Endothelial cell of umbilical vein (primary cell): ENCODE measurements at regions not wholly inside any gene's neighbourhood (a gene's known extent, or its start where the extent isn't known, plus 50 kb on each side); places are given as distances from the start of the nearest gene placed in this dataset.

Source experiments
- BruUV-seq: library from RNA; stranded (reverse); fragments of 400-500 nt; replicated peaks from 2 replicates; lab custom pipeline; 2021; lab: Mats Ljungman, UMichigan
- CTCF ChIA-PET: fragments of 300-600, 350-600 bp; sonication (Branson Sonifier 250); formaldehyde crosslinking; loops from one replicate; lab custom pipeline; 2021; ENCODE audit warnings: antibody characterized with exemption, inconsistent platforms; lab: Charles Lee
- POLR2A ChIA-PET: fragments of 300-600, 350-600 bp; sonication (Branson Sonifier 250); formaldehyde crosslinking; loops from one replicate; lab custom pipeline; 2021; ENCODE audit warnings: antibody characterized with exemption, inconsistent platforms; lab: Charles Lee
- DNase-seq: peaks from one replicate; pipeline ENCODE4 v3.0.0-alpha.2; 2011; ENCODE audit warnings: low read depth, low spot score
- FAIRE-seq: peaks from 2 replicates; lab custom pipeline; 2011; peaks lifted over from hg19 to GRCh38; lab: Jason Lieb, UNC
- H2AFZ ChIP-seq: 2 replicates; pipeline ENCODE4 v1.6.0; 2012; ENCODE audit warnings: low read depth, low read length, control low read depth, inconsistent platforms
- H3K27ac ChIP-seq: 2 replicates; pipeline ENCODE4 v1.5.1; 2011; ENCODE audit warnings: low read depth, mild to moderate bottlenecking, control low read depth, low read length, moderate library complexity; ENCODE audit not compliant: insufficient read depth
- H3K27me3 ChIP-seq, 2 experiments: 2 replicates each; pipeline versions ENCODE4 v1.6.0 to v1.6.1; 2011; ENCODE audit warnings: low read length in 2 of 2, mixed read lengths in 1 of 2; ENCODE audit not compliant: control insufficient read depth in 2 of 2, insufficient read depth in 2 of 2
- H3K36me3 ChIP-seq, 2 experiments: 2 replicates in 1 of 2; 3 replicates in 1 of 2; pipeline ENCODE4 v1.5.1; 2011; ENCODE audit warnings: low read length in 2 of 2, mild to moderate bottlenecking in 1 of 2, moderate library complexity in 1 of 2; ENCODE audit not compliant: control insufficient read depth in 2 of 2, insufficient read depth in 2 of 2; ENCODE audit errors: extremely low read depth in 1 of 2
- H3K4me1 ChIP-seq: 3 replicates; pipeline ENCODE4 v1.5.1; 2011; ENCODE audit warnings: mild to moderate bottlenecking, low read length; ENCODE audit not compliant: control insufficient read depth, insufficient read depth; ENCODE audit errors: extremely low read depth
- H3K4me2 ChIP-seq: 2 replicates; pipeline ENCODE4 v1.6.1; 2011; ENCODE audit warnings: low read length, control low read depth, mixed read lengths; ENCODE audit not compliant: insufficient read depth
- H3K4me3 ChIP-seq, 3 experiments: fragments of 200-600 bp in 1 of 3; sonication (generic), shearing (Covaris generic) in 1 of 3; replicated peaks in 1 of 3; 2 replicates each; pipeline ENCODE4 v1.5.1; 2011 to 2016; ENCODE audit warnings: control low read depth in 3 of 3, low read length in 3 of 3, mild to moderate bottlenecking in 2 of 3, inconsistent platforms in 1 of 3, low read depth in 1 of 3, moderate library complexity in 1 of 3; ENCODE audit not compliant: insufficient read depth in 1 of 3
- H3K79me2 ChIP-seq: 2 replicates; pipeline ENCODE4 v1.6.0; 2012; ENCODE audit warnings: low read length, inconsistent platforms; ENCODE audit not compliant: control insufficient read depth, insufficient read depth
- H3K9ac ChIP-seq: replicated peaks from 2 replicates; pipeline ENCODE3; 2011; ENCODE audit warnings: low read length, control low read depth; ENCODE audit not compliant: insufficient read depth; ENCODE audit errors: extremely low read depth
- H3K9me1 ChIP-seq: replicated peaks from 3 replicates; pipeline ENCODE4 v1.6.0; 2011; ENCODE audit warnings: mild to moderate bottlenecking, low read length; ENCODE audit not compliant: control insufficient read depth, insufficient read depth; ENCODE audit errors: extremely low read depth
- H3K9me3 ChIP-seq: replicated peaks from 2 replicates; pipeline ENCODE4 v1.5.1; 2012; ENCODE audit warnings: low read length, inconsistent platforms; ENCODE audit not compliant: control insufficient read depth, insufficient read depth
- H4K20me1 ChIP-seq: replicated peaks from 2 replicates; pipeline ENCODE3; 2011; ENCODE audit warnings: mild to moderate bottlenecking, low read length; ENCODE audit not compliant: control insufficient read depth, insufficient read depth; ENCODE audit errors: extremely low read depth
- EZH2 ChIP-seq: IDR thresholded peaks from 2 replicates; pipeline ENCODE4 v1.6.1; 2012; ENCODE audit warnings: borderline replicate concordance, low read depth, mild to moderate bottlenecking, moderate library complexity, low read length, inconsistent platforms; ENCODE audit not compliant: severe bottlenecking
- FOS ChIP-seq: IDR thresholded peaks from 2 replicates; pipeline ENCODE4 v1.6.1; 2011; ENCODE audit warnings: mild to moderate bottlenecking, low read length, moderate library complexity, borderline replicate concordance; ENCODE audit not compliant: insufficient read depth
- GATA2 ChIP-seq: IDR thresholded peaks from 2 replicates; pipeline ENCODE4 v1.7.0; 2011; ENCODE audit warnings: low read depth, mild to moderate bottlenecking, moderate library complexity, mixed read lengths, low read length; ENCODE audit not compliant: insufficient read length, insufficient read depth
- MYC ChIP-seq: IDR thresholded peaks from one replicate; pipeline ENCODE4 v1.6.1; 2011; ENCODE audit warnings: mild to moderate bottlenecking, low read depth, low read length
- POLR2AphosphoS5 ChIP-seq: IDR thresholded peaks from 2 replicates; pipeline ENCODE4 v1.6.1; 2012; ENCODE audit warnings: low read depth, mild to moderate bottlenecking, control low read depth, low read length, moderate library complexity; ENCODE audit not compliant: insufficient read depth
- dilution Hi-C: fragments of 300-500 bp; cut with MboI; formaldehyde crosslinking; loops from one replicate; pipeline ENCODE4 v1.15.0; 2019; ENCODE audit warnings: low sequenced_read_pairs; ENCODE audit not compliant: extremely low pct_ligation_motif_present
- intact Hi-C: fragments of 100-400 bp; cut with micrococcal nuclease; formaldehyde crosslinking; loops from one replicate; pipeline ENCODE4 v1.10.0; 2022
- TF ChIP-seq, protein P1 (sequence below), 2 donors: IDR thresholded peaks; 1 replicate in 1 of 2; 2 replicates in 1 of 2; pipeline ENCODE4 v1.5.1; 2011; ENCODE audit warnings: low read length in 2 of 2, mild to moderate bottlenecking in 2 of 2, moderate library complexity in 2 of 2, control low read depth in 1 of 2, inconsistent platforms in 1 of 2, low read depth in 1 of 2; ENCODE audit not compliant: insufficient read depth in 1 of 2; ENCODE audit errors: extremely low read depth in 1 of 2

DNA sequence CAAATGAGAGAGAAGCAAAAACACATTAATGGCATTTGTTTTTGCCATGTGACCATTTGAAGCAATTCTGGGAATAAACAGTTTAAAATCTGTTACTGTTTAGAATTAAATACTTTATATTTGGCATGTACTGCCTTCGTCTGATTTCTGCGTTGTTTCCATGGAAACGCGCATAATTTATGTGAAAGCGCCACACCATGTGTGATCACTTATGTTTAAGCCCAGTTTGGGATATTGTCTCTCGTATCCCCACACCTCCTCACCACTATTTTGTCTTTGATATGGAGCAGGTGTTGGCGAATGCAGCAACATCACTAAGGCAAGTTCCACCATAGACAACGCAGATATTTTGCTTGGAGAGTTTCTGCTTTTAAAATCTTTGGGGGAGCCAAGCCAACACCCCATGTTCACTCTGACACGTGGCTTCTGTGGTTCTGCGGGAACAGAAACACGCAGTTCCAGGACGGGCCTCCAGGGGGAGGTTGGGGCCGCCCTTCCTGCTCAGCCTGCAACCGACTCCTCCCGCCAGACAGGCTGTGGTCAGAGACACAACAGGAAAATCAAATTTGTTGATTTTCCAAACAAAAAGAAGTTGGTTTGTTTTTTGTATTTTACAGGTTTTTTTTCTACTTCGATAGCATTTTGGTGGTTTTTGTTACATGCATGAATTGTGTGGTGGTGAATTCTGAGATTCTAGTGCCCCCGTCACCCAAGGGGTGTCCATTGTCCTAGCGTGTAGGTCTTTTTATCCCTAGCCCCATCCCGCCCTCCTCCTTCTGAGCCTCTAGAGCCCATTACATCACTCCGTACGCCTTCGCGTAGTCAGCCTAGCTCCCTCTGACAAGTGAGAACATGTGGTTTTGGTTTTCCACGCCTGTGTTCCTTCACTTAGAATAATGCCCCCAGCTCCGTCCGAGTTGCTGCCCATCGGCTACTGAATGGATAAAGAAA lies 101.9 kb upstream of the SFSWAP start:
- H4K20me1 ChIP-seq: no peaks in the 10 kb centered on the region
- H2AFZ ChIP-seq: no peak overlapping the region
- no peaks in the 10 kb centered on the region for H3K27me3 ChIP-seq
- TF ChIP-seq, protein P1, sequence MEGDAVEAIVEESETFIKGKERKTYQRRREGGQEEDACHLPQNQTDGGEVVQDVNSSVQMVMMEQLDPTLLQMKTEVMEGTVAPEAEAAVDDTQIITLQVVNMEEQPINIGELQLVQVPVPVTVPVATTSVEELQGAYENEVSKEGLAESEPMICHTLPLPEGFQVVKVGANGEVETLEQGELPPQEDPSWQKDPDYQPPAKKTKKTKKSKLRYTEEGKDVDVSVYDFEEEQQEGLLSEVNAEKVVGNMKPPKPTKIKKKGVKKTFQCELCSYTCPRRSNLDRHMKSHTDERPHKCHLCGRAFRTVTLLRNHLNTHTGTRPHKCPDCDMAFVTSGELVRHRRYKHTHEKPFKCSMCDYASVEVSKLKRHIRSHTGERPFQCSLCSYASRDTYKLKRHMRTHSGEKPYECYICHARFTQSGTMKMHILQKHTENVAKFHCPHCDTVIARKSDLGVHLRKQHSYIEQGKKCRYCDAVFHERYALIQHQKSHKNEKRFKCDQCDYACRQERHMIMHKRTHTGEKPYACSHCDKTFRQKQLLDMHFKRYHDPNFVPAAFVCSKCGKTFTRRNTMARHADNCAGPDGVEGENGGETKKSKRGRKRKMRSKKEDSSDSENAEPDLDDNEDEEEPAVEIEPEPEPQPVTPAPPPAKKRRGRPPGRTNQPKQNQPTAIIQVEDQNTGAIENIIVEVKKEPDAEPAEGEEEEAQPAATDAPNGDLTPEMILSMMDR (IDR thresholded peaks at IDR 0.05; ENCODE audit: extremely low read depth in 1 of 2, insufficient read depth in 1 of 2, low read depth in 1 of 2, low read length in 2 of 2): peak; percentile 56 to 69
- no peak for TF ChIP-seq FOS
- dilution Hi-C loops: no loop called here
- no TSS peak for BruUV-seq
- POLR2A ChIA-PET: no interaction called here
- H3K27ac ChIP-seq: no peak overlapping the region
- no peak overlapping the region for H3K9ac ChIP-seq
- H3K4me1 ChIP-seq: no peaks in the 10 kb centered on the region
- H3K9me1 ChIP-seq: no peaks in the 10 kb centered on the region
- H3K36me3 ChIP-seq: no peaks in the 10 kb centered on the region
- no peak overlapping the region for H3K4me2 ChIP-seq
- DNase-seq: peak; percentile 14
- no peak overlapping the region for H3K4me3 ChIP-seq
- H3K79me2 ChIP-seq: no peaks in the 10 kb centered on the region
- CTCF ChIA-PET: no interaction called here
- peak; percentile 21 for FAIRE-seq
- intact Hi-C loops: loop anchor here (1.0 kb wide), 1 partner anchor 221 kb away; no protein-coding TSS in a partner anchor
- H3K9me3 ChIP-seq: no peaks in the 10 kb centered on the region

DNA sequence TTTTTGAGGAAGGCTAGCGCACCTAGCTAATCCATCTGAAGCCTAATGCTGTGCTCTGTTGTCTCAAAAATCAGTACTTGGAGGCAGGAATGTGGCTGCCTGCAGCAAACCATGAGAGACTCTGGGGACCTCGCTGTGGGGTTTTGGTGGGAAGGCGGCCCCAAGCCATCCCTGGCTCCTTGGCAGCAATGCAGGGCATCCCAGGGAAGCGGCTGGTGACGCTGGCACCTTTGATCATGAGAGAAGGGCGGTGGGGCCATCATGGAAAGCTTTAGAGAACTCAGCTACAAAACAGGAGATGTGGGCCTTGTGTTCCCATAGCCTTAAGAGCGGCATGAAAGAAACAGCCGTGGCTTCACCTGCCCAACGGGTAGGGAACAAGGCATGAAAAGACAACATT lies 101.1 kb upstream of the SFSWAP start:
- Histone ChIP-seq H4K20me1 (no peaks in the 10 kb centered on the region), H3K27ac (no peak overlapping the region), H3K27me3 (no peaks in the 10 kb centered on the region), H3K4me2 (no peak overlapping the region), H3K9ac (no peak overlapping the region), H3K4me1 (no peaks in the 10 kb centered on the region), H2AFZ (no peak overlapping the region), H3K79me2 (no peaks in the 10 kb centered on the region), H3K4me3 (no peak overlapping the region), H3K9me1 (no peaks in the 10 kb centered on the region), H3K9me3 (no peaks in the 10 kb centered on the region), H3K36me3 (no peaks in the 10 kb centered on the region)
- FAIRE-seq (no peak), DNase-seq (no peak)
- TF ChIP-seq FOS: no peak
- TF ChIP-seq EZH2: no peak
- no peak for TF ChIP-seq POLR2AphosphoS5
- TF ChIP-seq MYC: no peak
- TF ChIP-seq GATA2: no peak
- dilution Hi-C loops: no loop called here
- POLR2A ChIA-PET: no interaction called here
- CTCF ChIA-PET: no interaction called here
- intact Hi-C loops: loop anchor here (1.0 kb wide), 1 partner anchor 221 kb away; no protein-coding TSS in a partner anchor
- BruUV-seq: no TSS peak
